ENCODE measurements at regions not wholly inside any gene's neighbourhood (a gene's known extent, or its start where the extent isn't known, plus 50 kb on each side); places are given as distances from the start of the nearest gene placed in this dataset.
A peak's percentile ranks its signal among the peaks of the same experiment; 100 is the strongest.
"Not testable (repeated sequence)": the region's sequence is repeated elsewhere in the genome, so short reads cannot be mapped to it uniquely, and the experiment has no call there.

DNA sequence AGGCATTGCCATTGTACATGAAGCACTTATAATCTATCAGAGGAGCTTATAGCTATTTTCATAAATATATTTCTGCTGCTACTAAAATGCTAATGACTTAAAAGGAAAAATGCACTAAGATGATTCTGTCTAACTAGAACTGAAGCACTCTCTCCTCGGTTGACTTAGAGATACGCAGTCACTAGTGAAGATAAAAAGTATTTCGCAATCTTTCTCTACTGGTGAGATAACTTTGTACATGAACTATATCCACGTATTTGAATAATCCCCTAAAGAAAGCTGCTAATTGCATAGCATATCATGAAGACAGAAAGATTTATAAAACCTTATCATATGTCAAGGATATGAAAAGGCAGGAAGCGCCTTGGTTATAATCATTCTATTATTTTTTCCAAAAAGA is 658.1 kb upstream of the PRMT6 start:
- Histone ChIP-seq H3K27me3 (ENCODE audit: low read depth, low read length) (no peaks in the 10 kb centered on the region), H3K4me2 (ENCODE audit: low read length) (no peak overlapping the region), H2AFZ (ENCODE audit: low read depth, low read length) (no peak overlapping the region), H3K79me2 (ENCODE audit: low read length) (no peaks in the 10 kb centered on the region), H3K4me1 (ENCODE audit: low read length) (no peaks in the 10 kb centered on the region), H3K9ac (ENCODE audit: low read length) (no peak overlapping the region), H3K9me3 (ENCODE audit: insufficient read depth, low read length) (no peaks in the 10 kb centered on the region), H3K36me3 (replicated peaks; ENCODE audit: low read depth, low read length) (no peaks in the 10 kb centered on the region), H3K4me3 (ENCODE audit: low read length) (no peak overlapping the region), H4K20me1 (ENCODE audit: insufficient read depth, low read length) (no peaks in the 10 kb centered on the region), H3K27ac (ENCODE audit: low read length) (no peak overlapping the region)
- TF ChIP-seq, protein P1, sequence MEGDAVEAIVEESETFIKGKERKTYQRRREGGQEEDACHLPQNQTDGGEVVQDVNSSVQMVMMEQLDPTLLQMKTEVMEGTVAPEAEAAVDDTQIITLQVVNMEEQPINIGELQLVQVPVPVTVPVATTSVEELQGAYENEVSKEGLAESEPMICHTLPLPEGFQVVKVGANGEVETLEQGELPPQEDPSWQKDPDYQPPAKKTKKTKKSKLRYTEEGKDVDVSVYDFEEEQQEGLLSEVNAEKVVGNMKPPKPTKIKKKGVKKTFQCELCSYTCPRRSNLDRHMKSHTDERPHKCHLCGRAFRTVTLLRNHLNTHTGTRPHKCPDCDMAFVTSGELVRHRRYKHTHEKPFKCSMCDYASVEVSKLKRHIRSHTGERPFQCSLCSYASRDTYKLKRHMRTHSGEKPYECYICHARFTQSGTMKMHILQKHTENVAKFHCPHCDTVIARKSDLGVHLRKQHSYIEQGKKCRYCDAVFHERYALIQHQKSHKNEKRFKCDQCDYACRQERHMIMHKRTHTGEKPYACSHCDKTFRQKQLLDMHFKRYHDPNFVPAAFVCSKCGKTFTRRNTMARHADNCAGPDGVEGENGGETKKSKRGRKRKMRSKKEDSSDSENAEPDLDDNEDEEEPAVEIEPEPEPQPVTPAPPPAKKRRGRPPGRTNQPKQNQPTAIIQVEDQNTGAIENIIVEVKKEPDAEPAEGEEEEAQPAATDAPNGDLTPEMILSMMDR (IDR thresholded peaks at IDR 0.05; ENCODE audit: low read depth, low read length), result no peak
- TF ChIP-seq EZH2phosphoT487 (IDR thresholded peaks at IDR 0.05; ENCODE audit: low read depth), result no peak

DNA sequence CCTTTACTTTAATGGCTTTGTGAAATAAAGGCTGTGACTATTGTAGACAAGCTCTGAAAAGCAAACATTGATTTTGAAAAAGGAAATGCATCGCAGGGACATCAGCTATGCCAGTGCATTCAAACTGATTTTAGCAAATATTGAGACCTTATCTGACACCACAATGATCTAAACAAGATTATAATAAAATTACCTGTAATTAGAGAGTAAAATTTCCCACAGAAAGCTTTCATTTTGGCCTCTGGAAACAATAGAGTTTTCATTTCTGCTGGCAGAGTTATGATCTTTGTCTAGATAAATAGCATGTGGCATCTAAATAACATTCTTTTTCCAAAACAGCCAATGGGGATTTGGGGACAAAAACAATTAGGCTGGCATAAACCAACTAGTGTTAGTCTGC is 650.4 kb upstream of the PRMT6 start:
- Histone ChIP-seq H3K27ac (ENCODE audit: low read length) (no peak overlapping the region), H3K4me1 (ENCODE audit: low read length) (no peaks in the 10 kb centered on the region), H3K4me2 (ENCODE audit: low read length) (no peak overlapping the region), H2AFZ (ENCODE audit: low read depth, low read length) (0 out of 2 replicates have a peak overlapping the region, but pooled peaks have one; percentile 54), H3K9me3 (ENCODE audit: insufficient read depth, low read length) (no peaks in the 10 kb centered on the region), H3K27me3 (ENCODE audit: low read depth, low read length) (no peaks in the 10 kb centered on the region), H4K20me1 (ENCODE audit: insufficient read depth, low read length) (no peaks in the 10 kb centered on the region), H3K9ac (ENCODE audit: low read length) (no peak overlapping the region), H3K36me3 (replicated peaks; ENCODE audit: low read depth, low read length) (no peaks in the 10 kb centered on the region), H3K4me3 (ENCODE audit: low read length) (no peak overlapping the region), H3K79me2 (ENCODE audit: low read length) (no peaks in the 10 kb centered on the region)
- TF ChIP-seq, protein P1 (IDR thresholded peaks at IDR 0.05; ENCODE audit: low read depth, low read length), result no peak
- TF ChIP-seq EZH2phosphoT487 (IDR thresholded peaks at IDR 0.05; ENCODE audit: low read depth), result no peak

DNA sequence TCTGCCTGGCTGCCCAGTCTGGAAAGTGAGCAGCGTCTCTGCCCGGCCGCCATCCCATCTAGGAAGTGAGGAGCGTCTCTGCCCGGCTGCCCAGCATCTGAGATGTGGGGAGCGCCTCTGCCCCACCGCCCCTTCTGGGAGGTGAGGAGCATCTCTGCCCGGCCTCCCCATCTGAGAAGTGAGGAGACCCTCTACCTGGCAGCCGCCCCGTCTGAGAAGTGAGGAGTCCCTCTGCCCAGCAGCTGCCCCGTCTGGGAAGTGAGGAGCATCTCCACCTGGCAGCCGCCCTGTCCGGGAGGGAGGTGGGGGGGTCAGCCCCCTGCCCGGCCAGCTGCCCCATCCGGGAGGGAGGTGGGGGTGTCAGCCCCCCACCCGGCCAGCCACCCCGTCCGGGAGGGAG is 644.2 kb upstream of the PRMT6 start:
- not testable (repeated sequence) for H4K20me1 ChIP-seq (ENCODE audit: insufficient read depth, low read length); H3K9ac ChIP-seq (ENCODE audit: low read length); H3K36me3 ChIP-seq (replicated peaks; ENCODE audit: low read depth, low read length); H3K4me3 ChIP-seq (ENCODE audit: low read length); H2AFZ ChIP-seq (ENCODE audit: low read depth, low read length); H3K9me3 ChIP-seq (ENCODE audit: insufficient read depth, low read length); H3K79me2 ChIP-seq (ENCODE audit: low read length); H3K4me1 ChIP-seq (ENCODE audit: low read length); H3K27ac ChIP-seq (ENCODE audit: low read length); H3K4me2 ChIP-seq (ENCODE audit: low read length); H3K27me3 ChIP-seq (ENCODE audit: low read depth, low read length)

DNA sequence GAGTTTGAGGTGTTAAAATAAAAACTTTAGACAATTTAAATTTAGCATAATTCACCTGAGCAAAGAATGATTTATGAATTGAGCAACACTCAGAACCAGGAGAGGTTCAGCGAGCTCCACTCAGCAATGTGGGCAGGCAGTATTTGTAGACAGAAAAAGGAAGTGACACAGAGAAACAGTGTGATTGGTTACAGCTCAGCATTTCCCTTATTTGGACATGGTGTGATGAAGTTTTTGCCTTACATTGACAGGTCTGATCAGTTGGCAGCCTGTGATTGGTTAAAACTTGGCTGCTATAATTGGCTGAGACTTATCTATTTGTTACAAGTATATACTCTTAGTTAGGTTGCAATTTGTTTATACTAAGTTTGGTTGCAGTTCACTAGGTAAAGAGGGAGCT is 621.2 kb upstream of the PRMT6 start:
- Histone ChIP-seq H2AFZ (ENCODE audit: low read depth, low read length) (no peak overlapping the region), H4K20me1 (ENCODE audit: insufficient read depth, low read length) (no peaks in the 10 kb centered on the region)

More for the DNA sequence above, 621.2 kb upstream of the PRMT6 start:
- Histone ChIP-seq H3K27me3 (ENCODE audit: low read depth, low read length) (no peaks in the 10 kb centered on the region), H3K79me2 (ENCODE audit: low read length) (no peaks in the 10 kb centered on the region), H3K27ac (ENCODE audit: low read length) (no peak overlapping the region), H3K9me3 (ENCODE audit: insufficient read depth, low read length) (no peaks in the 10 kb centered on the region), H3K4me1 (ENCODE audit: low read length) (no peaks in the 10 kb centered on the region), H3K36me3 (replicated peaks; ENCODE audit: low read depth, low read length) (no peaks in the 10 kb centered on the region), H3K9ac (ENCODE audit: low read length) (no peak overlapping the region), H3K4me2 (ENCODE audit: low read length) (no peak overlapping the region), H3K4me3 (ENCODE audit: low read length) (no peak overlapping the region)
- TF ChIP-seq EZH2phosphoT487 (IDR thresholded peaks at IDR 0.05; ENCODE audit: low read depth), result no peak
- TF ChIP-seq, protein P1 (IDR thresholded peaks at IDR 0.05; ENCODE audit: low read depth, low read length), result no peak

Data from OCI-LY3 (cell line).